K562 (cell line): ENCODE measurements at regions not wholly inside any gene's neighbourhood (a gene's known extent, or its start where the extent isn't known, plus 50 kb on each side); places are given as distances from the start of the nearest gene placed in this dataset.

Source experiments
- ATAC-seq: fragments of 200-7000 bp; cut with Tn5 transposase; 3 replicates; pipeline ENCODE4 v1.9.1; 2020; ENCODE audit warnings: moderate library complexity
- BruUV-seq: library from RNA; stranded (reverse); fragments of 400-500 nt; replicated peaks from 2 replicates; lab custom pipeline; 2021; lab: Mats Ljungman, UMichigan
- CTCF ChIA-PET: fragments of 300-600 bp; formaldehyde crosslinking; extraction: SDS; loops from one replicate; lab custom pipeline; 2021; ENCODE audit warnings: low intra/inter-chr PET ratio; lab: Yijun Ruan, JAX
- POLR2A ChIA-PET: fragments of 300-600, 350-650 bp; sonication (Branson Sonifier 250); formaldehyde crosslinking; extraction: SDS; loops from one replicate; lab custom pipeline; 2021; ENCODE audit warnings: antibody characterized with exemption, inconsistent platforms; lab: Yijun Ruan, JAX
- DNase-seq, 4 experiments: peaks; one replicate each; pipeline versions ENCODE4 v3.0.0 to v3.0.0-alpha.2; 2011 to 2018; ENCODE audit warnings: low spot score in 3 of 4, mixed read lengths in 3 of 4; ENCODE audit errors: extremely low read depth in 1 of 4
- FAIRE-seq: peaks from 2 replicates; lab custom pipeline; 2011; peaks lifted over from hg19 to GRCh38; lab: Jason Lieb, UNC
- H2AFZ ChIP-seq: 2 replicates; pipeline ENCODE4 v1.6.0; 2011; ENCODE audit warnings: low read depth, low read length, control low read depth, inconsistent platforms
- H3K27ac ChIP-seq: fragments of 200-600 bp; 3 replicates; pipeline ENCODE4 v1.8.0; 2011; ENCODE audit warnings: low read depth, mild to moderate bottlenecking, control low read depth, inconsistent platforms, low read length, moderate library complexity, mixed read lengths; ENCODE audit errors: extremely low read depth
- H3K27me3 ChIP-seq, 2 experiments: fragments of 300-600 bp in 1 of 2; 2 replicates in 1 of 2; 3 replicates in 1 of 2; pipeline versions ENCODE4 v1.6.0 to v1.8.0; 2011; ENCODE audit warnings: inconsistent platforms in 2 of 2, low read length in 2 of 2, mild to moderate bottlenecking in 1 of 2, mixed read lengths in 1 of 2, moderate library complexity in 1 of 2; ENCODE audit not compliant: control insufficient read depth in 2 of 2, insufficient read depth in 2 of 2
- H3K36me3 ChIP-seq: fragments of 300-600 bp; 3 replicates; pipeline ENCODE4 v1.8.0; 2011; ENCODE audit warnings: mild to moderate bottlenecking, low read length, inconsistent platforms; ENCODE audit not compliant: control insufficient read depth, insufficient read depth
- H3K4me1 ChIP-seq, 2 experiments: fragments of 200-600 bp in 1 of 2; replicated peaks in 1 of 2; 2 replicates in 1 of 2; 3 replicates in 1 of 2; pipeline versions ENCODE4 v1.5.1 to v1.8.0; 2011; ENCODE audit warnings: inconsistent platforms in 2 of 2, low read length in 2 of 2, mild to moderate bottlenecking in 1 of 2, mixed read lengths in 1 of 2, moderate library complexity in 1 of 2; ENCODE audit not compliant: control insufficient read depth in 2 of 2, insufficient read depth in 2 of 2
- H3K4me2 ChIP-seq: 2 replicates; pipeline ENCODE4 v1.6.1; 2011; ENCODE audit warnings: low read length, control low read depth, inconsistent platforms, mixed read lengths; ENCODE audit not compliant: insufficient read depth
- H3K4me3 ChIP-seq: fragments of 200-600 bp; sonication (generic), shearing (Covaris generic); 2 replicates; pipeline ENCODE4 v1.5.1; 2016; ENCODE audit warnings: control low read depth, inconsistent platforms
- H3K79me2 ChIP-seq: fragments of 200-600 bp; 3 replicates; pipeline ENCODE4 v1.8.0; 2011; ENCODE audit warnings: low read length, inconsistent platforms; ENCODE audit not compliant: control insufficient read depth, insufficient read depth
- H3K9ac ChIP-seq, 2 experiments: 2 replicates each; pipeline versions ENCODE4 v1.6.0 to v1.6.1; 2011; ENCODE audit warnings: low read depth in 2 of 2, low read length in 2 of 2, control low read depth in 1 of 2, inconsistent platforms in 1 of 2, mild to moderate bottlenecking in 1 of 2, mixed read lengths in 1 of 2; ENCODE audit not compliant: insufficient read depth in 1 of 2
- H3K9me1 ChIP-seq: one replicate; pipeline ENCODE4 v1.6.0; 2011; ENCODE audit warnings: inconsistent platforms, mild to moderate bottlenecking, low read length, moderate library complexity; ENCODE audit not compliant: control insufficient read depth, insufficient read depth
- H3K9me3 ChIP-seq: replicated peaks from 2 replicates; pipeline ENCODE4 v1.5.1; 2011; ENCODE audit warnings: low read depth, low read length, inconsistent platforms; ENCODE audit not compliant: control insufficient read depth, insufficient read depth
- H4K20me1 ChIP-seq: replicated peaks from 2 replicates; pipeline ENCODE4 v1.6.1; 2011; ENCODE audit warnings: low read length, inconsistent platforms, mixed read lengths; ENCODE audit not compliant: control insufficient read depth, insufficient read depth
- ARID2 ChIP-seq: fragments of 450-650 bp; IDR thresholded peaks from 2 replicates; pipeline ENCODE4 v1.6.1; 2017; ENCODE audit warnings: antibody characterized with exemption, mild to moderate bottlenecking
- ATF1 ChIP-seq, 2 experiments: fragments of 450-650 bp in 1 of 2; IDR thresholded peaks; 2 replicates each; pipeline ENCODE4 v1.6.1; 2016; ENCODE audit warnings: missing compliant biosample characterization in 1 of 2, missing genetic modification characterization in 1 of 2
- C11orf30 ChIP-seq: fragments of 450-650 bp; IDR thresholded peaks from 2 replicates; pipeline ENCODE4 v1.6.1; 2016; ENCODE audit warnings: low read depth, mild to moderate bottlenecking
- CEBPG ChIP-seq, 3 experiments: fragments of 200-800 bp in 1 of 3; sonication (Bioruptor generic) in 1 of 3; sonication (generic) in 1 of 3; formaldehyde crosslinking in 1 of 3; IDR thresholded peaks in 2 of 3; conservative IDR thresholded peaks in 1 of 3; 2 replicates each; pipeline versions ENCODE4 v1.6.1 to v1.8.0; 2016 to 2022; ENCODE audit warnings: missing compliant biosample characterization in 2 of 3, missing genetic modification characterization in 2 of 3, mild to moderate bottlenecking in 1 of 3, missing genetic modification reagents in 1 of 3
- JUN ChIP-seq, 2 experiments: sonication (generic) in 1 of 2; formaldehyde crosslinking in 1 of 2; IDR thresholded peaks; 2 replicates each; pipeline versions ENCODE4 v1.6.1 to v1.8.0; 2012 to 2022; ENCODE audit warnings: borderline replicate concordance in 2 of 2, mild to moderate bottlenecking in 2 of 2, improper control_type of control experiment in 1 of 2, low read depth in 1 of 2, low read length in 1 of 2, missing genetic modification reagents in 1 of 2
- MED1 ChIP-seq: sonication (generic); formaldehyde crosslinking; IDR thresholded peaks from 2 replicates; pipeline ENCODE4 v1.8.1; 2023; ENCODE audit warnings: missing genetic modification reagents, borderline replicate concordance
- MXI1 ChIP-seq: IDR thresholded peaks from 2 replicates; pipeline ENCODE4 v1.6.1; 2011; ENCODE audit warnings: low read depth, mild to moderate bottlenecking, improper control_type of control experiment, low read length
- NFATC3 ChIP-seq: fragments of 450-650 bp; IDR thresholded peaks from 2 replicates; pipeline ENCODE4 v1.6.1; 2017; ENCODE audit warnings: mild to moderate bottlenecking
- STAT6 ChIP-seq: sonication (generic); formaldehyde crosslinking; IDR thresholded peaks from 2 replicates; pipeline ENCODE4 v1.8.1; 2023; ENCODE audit warnings: mild to moderate bottlenecking, missing genetic modification reagents
- TCF7 ChIP-seq: sonication (generic); IDR thresholded peaks from 2 replicates; pipeline ENCODE4 v1.6.1; 2016; ENCODE audit warnings: antibody characterized with exemption, borderline replicate concordance
- ZBED1 ChIP-seq: IDR thresholded peaks from 2 replicates; pipeline ENCODE4 v1.6.1; 2014
- ZC3H11A ChIP-seq: IDR thresholded peaks from 2 replicates; pipeline ENCODE4 v1.6.1; 2012; ENCODE audit warnings: low read depth, low read length, improper control_type of control experiment
- ZFPM2 ChIP-seq: fragments of 250-450 bp; sonication (Bioruptor Pico); IDR thresholded peaks from 2 replicates; pipeline ENCODE4 v1.5.1; 2022; ENCODE audit warnings: mild to moderate bottlenecking
- ZNF280B ChIP-seq: fragments of 250-450 bp; sonication (Bioruptor Pico); IDR thresholded peaks from 2 replicates; pipeline ENCODE4 v1.5.1; 2021; ENCODE audit warnings: mild to moderate bottlenecking
- WGBS: fragments of 100-300 bp; shearing (Covaris generic); methylation state at CpG from one replicate; pipeline ENCODE4 v1.1.6; 2016; ENCODE audit warnings: low coverage, mixed read lengths; ENCODE audit not compliant: insufficient coverage; ENCODE audit errors: missing lambda C conversion rate; 5-methylcytosine and 5-hydroxymethylcytosine counted together
- in situ Hi-C: fragments of 300-500 bp; cut with MboI; formaldehyde crosslinking; loops from 4 replicates; pipeline ENCODE4 v1.15.0; 2018; ENCODE audit warnings: inconsistent platforms, mixed read lengths
- intact Hi-C: fragments of 100-400 bp; cut with micrococcal nuclease; formaldehyde crosslinking; loops from 2 replicates; pipeline ENCODE4 v1.14.2; 2022
- TF ChIP-seq, protein P1 (sequence below): fragments of 250-450 bp; sonication (Bioruptor Pico); IDR thresholded peaks from 2 replicates; pipeline ENCODE4 v1.4.0; 2020; ENCODE audit warnings: mild to moderate bottlenecking, moderate library complexity, borderline replicate concordance

DNA sequence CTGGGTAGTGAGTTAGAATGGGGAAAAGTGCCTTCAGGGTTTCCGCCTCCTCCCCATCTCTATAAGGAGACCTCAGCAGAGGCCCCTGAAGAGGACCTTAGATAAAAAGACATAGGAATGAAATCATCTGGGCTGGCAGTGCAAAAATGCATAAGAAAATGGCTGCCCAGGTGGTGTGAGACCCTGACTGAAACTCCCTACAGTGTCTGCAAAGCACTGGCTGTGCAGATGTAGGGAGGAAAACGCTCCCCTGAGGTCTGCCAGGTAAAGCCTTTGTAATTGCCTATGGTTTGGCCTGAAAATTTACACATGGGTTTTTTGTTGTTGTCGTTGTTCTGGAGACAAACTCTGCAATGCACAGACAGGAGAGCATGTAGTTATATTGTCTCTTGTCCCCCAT, 128.1 kb upstream of the VWC2 start:
- in situ Hi-C loops: no loop called here
- TF ChIP-seq ZBED1 (no peak), ARID2 (no peak), ZNF280B (CRISPR knock-in tag) (no peak), C11orf30 (no peak), STAT6 (CRISPR knock-in tag) (no peak), JUN (IDR thresholded peaks at IDR 0.05; ENCODE audit: borderline replicate concordance, low read depth, low read length) (no peak), JUN (CRISPR knock-in tag; IDR thresholded peaks at IDR 0.05; ENCODE audit: borderline replicate concordance) (no peak), MED1 (no peak), NFATC3 (no peak), ZFPM2 (no peak), ZC3H11A (no peak), ATF1 (CRISPR knock-in tag; IDR thresholded peaks at IDR 0.05) (no peak), ATF1 (tag; IDR thresholded peaks at IDR 0.05) (no peak), CEBPG (CRISPR knock-in tag; IDR thresholded peaks at IDR 0.05) (no peak), CEBPG (tag; conservative IDR thresholded peaks at IDR 0.05 in 1 of 2, IDR thresholded peaks at IDR 0.05 in 1 of 2) (no peak), TCF7 (no peak), MXI1 (no peak)
- TF ChIP-seq, protein P1, sequence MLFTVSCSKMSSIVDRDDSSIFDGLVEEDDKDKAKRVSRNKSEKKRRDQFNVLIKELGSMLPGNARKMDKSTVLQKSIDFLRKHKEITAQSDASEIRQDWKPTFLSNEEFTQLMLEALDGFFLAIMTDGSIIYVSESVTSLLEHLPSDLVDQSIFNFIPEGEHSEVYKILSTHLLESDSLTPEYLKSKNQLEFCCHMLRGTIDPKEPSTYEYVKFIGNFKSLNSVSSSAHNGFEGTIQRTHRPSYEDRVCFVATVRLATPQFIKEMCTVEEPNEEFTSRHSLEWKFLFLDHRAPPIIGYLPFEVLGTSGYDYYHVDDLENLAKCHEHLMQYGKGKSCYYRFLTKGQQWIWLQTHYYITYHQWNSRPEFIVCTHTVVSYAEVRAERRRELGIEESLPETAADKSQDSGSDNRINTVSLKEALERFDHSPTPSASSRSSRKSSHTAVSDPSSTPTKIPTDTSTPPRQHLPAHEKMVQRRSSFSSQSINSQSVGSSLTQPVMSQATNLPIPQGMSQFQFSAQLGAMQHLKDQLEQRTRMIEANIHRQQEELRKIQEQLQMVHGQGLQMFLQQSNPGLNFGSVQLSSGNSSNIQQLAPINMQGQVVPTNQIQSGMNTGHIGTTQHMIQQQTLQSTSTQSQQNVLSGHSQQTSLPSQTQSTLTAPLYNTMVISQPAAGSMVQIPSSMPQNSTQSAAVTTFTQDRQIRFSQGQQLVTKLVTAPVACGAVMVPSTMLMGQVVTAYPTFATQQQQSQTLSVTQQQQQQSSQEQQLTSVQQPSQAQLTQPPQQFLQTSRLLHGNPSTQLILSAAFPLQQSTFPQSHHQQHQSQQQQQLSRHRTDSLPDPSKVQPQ (CRISPR knock-in tag): no peak

More for the DNA sequence above, 128.1 kb upstream of the VWC2 start:
- Histone ChIP-seq H3K4me3 (no peak overlapping the region), H3K9ac (no peak overlapping the region), H3K4me2 (no peak overlapping the region), H3K4me1 (no peaks in the 10 kb centered on the region), H2AFZ (no peak overlapping the region), H4K20me1 (no peaks in the 10 kb centered on the region), H3K9me1 (no peaks in the 10 kb centered on the region), H3K36me3 (no peaks in the 10 kb centered on the region), H3K27me3 (no peaks in the 10 kb centered on the region), H3K27ac (no peak overlapping the region), H3K9me3 (peaks cover 3% of the 10 kb centered on the region; the same call in 1 of the 2 replicates), H3K79me2 (no peaks in the 10 kb centered on the region)
- WGBS: 0% methylated on average over 3 of the region's 3 CpGs
- POLR2A ChIA-PET: no interaction called here
- CTCF ChIA-PET: no interaction called here
- FAIRE-seq: no peak
- no peak for DNase-seq
- intact Hi-C loops: no loop called here
- no peak for ATAC-seq
- BruUV-seq: no TSS peak
